Gastroesophageal sphincter (tissue), 4 donors: ENCODE measurements at regions not wholly inside any gene's neighbourhood (a gene's known extent, or its start where the extent isn't known, plus 50 kb on each side); places are given as distances from the start of the nearest gene placed in this dataset.

Experiments
- ATAC-seq: fragments of 150-250 bp; one replicate; pipeline ENCODE4 v1.9.1; 2016; ENCODE audit warnings: mild to moderate bottlenecking, moderate library complexity
- H3K27ac ChIP-seq, 4 donors: fragments of 200-600 bp; sonication (generic) in 3 of 4; 1 replicate in 3 of 4; 2 replicates in 1 of 4; pipeline ENCODE4 v1.5.1; 2016 to 2019
- H3K27me3 ChIP-seq: fragments of 200-600 bp; sonication (generic); one replicate; pipeline ENCODE4 v1.5.1; 2019
- H3K36me3 ChIP-seq, 2 donors: fragments of 200-600 bp; sonication (generic); one replicate each; pipeline ENCODE4 v1.5.1; 2019; ENCODE audit warnings: control low read depth in 1 of 2
- H3K4me1 ChIP-seq, 3 donors: fragments of 200-600 bp; sonication (generic); 1 replicate in 2 of 3; 2 replicates in 1 of 3; pipeline ENCODE4 v1.5.1; 2016 to 2019; ENCODE audit warnings: control low read depth in 2 of 3
- H3K4me3 ChIP-seq, 2 donors: fragments of 200-600 bp; sonication (generic); one replicate each; pipeline ENCODE4 v1.5.1; 2019; ENCODE audit warnings: mild to moderate bottlenecking in 1 of 2, moderate library complexity in 1 of 2
- H3K9me3 ChIP-seq, 3 donors: fragments of 200-600 bp; sonication (generic); one replicate each; pipeline ENCODE4 v1.5.1; 2017 to 2019; ENCODE audit warnings: control low read depth in 2 of 3
- CTCF ChIP-seq, 4 experiments: fragments of 200-600 bp in 2 of 4; fragments of 450-650 bp in 2 of 4; sonication (generic) in 1 of 4; IDR thresholded peaks; one replicate each; pipeline ENCODE4 v1.5.1; 2017 to 2019; ENCODE audit warnings: antibody characterized with exemption in 4 of 4, mild to moderate bottlenecking in 2 of 4, moderate library complexity in 2 of 4
- EP300 ChIP-seq: sonication (generic); formaldehyde crosslinking; IDR thresholded peaks from one replicate; pipeline ENCODE4 v1.6.1; 2017; ENCODE audit warnings: antibody characterized with exemption, mild to moderate bottlenecking
- POLR2A ChIP-seq, 2 donors: fragments of 450-650 bp; IDR thresholded peaks; one replicate each; pipeline ENCODE4 v1.6.1; 2017; ENCODE audit warnings: antibody characterized with exemption in 2 of 2, mild to moderate bottlenecking in 2 of 2, moderate library complexity in 1 of 2
- POLR2AphosphoS5 ChIP-seq: sonication (generic); formaldehyde crosslinking; IDR thresholded peaks from one replicate; pipeline ENCODE4 v1.6.1; 2017; ENCODE audit warnings: antibody characterized with exemption
- WGBS, 2 donors: methylation state at CpG; one replicate each; pipeline ENCODE4 v1.1.5; 2018; ENCODE audit warnings: low coverage in 1 of 2; 5-methylcytosine and 5-hydroxymethylcytosine counted together

GRCh38 chr6:74166849-74167248, 470.8 kb downstream of the CD109 start:
- Histone ChIP-seq H3K36me3 (no peaks in the 10 kb centered on the region), H3K27ac (no peak overlapping the region), H3K9me3 (no peaks in the 10 kb centered on the region), H3K27me3 (no peaks in the 10 kb centered on the region), H3K4me1 (peaks cover 0 to 16% (median 0%) of the 10 kb centered on the region in 3 donors), H3K4me3 (no peak overlapping the region)
- TF ChIP-seq CTCF (IDR thresholded peaks at IDR 0.05) (no peak), EP300 (no peak), POLR2AphosphoS5 (no peak), POLR2A (IDR thresholded peaks at IDR 0.05) (no peak)
- ATAC-seq, result no peak
- 21 to 40% methylated on average over 1 to 2 of the region's 2 CpGs for WGBS, 2 donors

DNA sequence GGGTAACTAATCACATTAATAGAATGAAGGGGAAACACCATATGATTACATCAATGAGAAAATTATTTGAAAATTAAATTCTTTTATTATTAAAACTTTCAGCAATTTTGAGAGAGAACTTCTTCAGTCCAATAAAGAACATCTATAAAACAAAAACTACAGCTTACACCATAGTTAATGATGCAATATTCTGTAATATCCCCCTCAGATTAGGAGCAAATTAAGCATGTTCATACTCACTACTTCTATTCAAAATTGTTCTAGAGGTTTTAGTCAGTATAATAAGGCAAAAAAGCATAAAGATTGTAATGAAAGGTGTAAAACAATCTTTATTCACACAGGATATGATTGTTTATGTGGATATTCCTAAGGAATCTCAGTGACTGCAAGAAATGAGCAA, 465.4 kb downstream of the CD109 start:
- no peak for ATAC-seq
- Histone ChIP-seq H3K36me3 (no peaks in the 10 kb centered on the region), H3K27ac (no peak overlapping the region), H3K4me3 (no peak overlapping the region), H3K4me1 (no peaks in the 10 kb centered on the region), H3K9me3 (no peaks in the 10 kb centered on the region), H3K27me3 (no peaks in the 10 kb centered on the region)
- TF ChIP-seq POLR2A (IDR thresholded peaks at IDR 0.05), result no peak
- TF ChIP-seq POLR2AphosphoS5, result no peak
- no peak for TF ChIP-seq CTCF (IDR thresholded peaks at IDR 0.05)
- no peak for TF ChIP-seq EP300

- ATAC-seq, result no peak
These were observed 456.2 kb downstream of the CD109 start for GRCh38 chr6:74152096-74152675.

GRCh38 chr6:74145931-74146330, 449.9 kb downstream of the CD109 start:
- no peak overlapping the region for H3K27ac ChIP-seq
- no peaks in the 10 kb centered on the region for H3K9me3 ChIP-seq
- no peak for TF ChIP-seq EP300
- no peak for TF ChIP-seq POLR2A (IDR thresholded peaks at IDR 0.05)
- no peak for TF ChIP-seq CTCF (IDR thresholded peaks at IDR 0.05)
- no peak for TF ChIP-seq POLR2AphosphoS5
- H3K4me3 ChIP-seq, result no peak overlapping the region
- no peak for ATAC-seq
- no peaks in the 10 kb centered on the region for H3K36me3 ChIP-seq
- no peaks in the 10 kb centered on the region for H3K4me1 ChIP-seq
- H3K27me3 ChIP-seq, result no peaks in the 10 kb centered on the region

More at GRCh38 chr6:74152096-74152675, 456.2 kb downstream of the CD109 start:
- Histone ChIP-seq H3K27me3 (no peaks in the 10 kb centered on the region), H3K27ac (no peak overlapping the region), H3K36me3 (no peaks in the 10 kb centered on the region), H3K4me1 (no peaks in the 10 kb centered on the region), H3K9me3 (no peaks in the 10 kb centered on the region), H3K4me3 (no peak overlapping the region)
- TF ChIP-seq EP300 (no peak), POLR2AphosphoS5 (no peak), POLR2A (IDR thresholded peaks at IDR 0.05) (no peak), CTCF (IDR thresholded peaks at IDR 0.05) (no peak)
- 61 to 70% methylated on average over 3 of the region's 3 CpGs for WGBS, 2 donors

- Histone ChIP-seq H3K27me3 (no peaks in the 10 kb centered on the region), H3K27ac (no peak overlapping the region), H3K9me3 (peaks cover 0 to 5% (median 0%) of the 10 kb centered on the region in 3 donors), H3K4me1 (no peaks in the 10 kb centered on the region), H3K4me3 (no peak overlapping the region), H3K36me3 (no peaks in the 10 kb centered on the region)
- 27 to 31% methylated on average over 2 of the region's 2 CpGs for WGBS, 2 donors
- peak; percentile 22 for ATAC-seq
- TF ChIP-seq POLR2AphosphoS5 (no peak), CTCF (IDR thresholded peaks at IDR 0.05) (no peak), EP300 (no peak), POLR2A (IDR thresholded peaks at IDR 0.05) (no peak)
These were observed 441.9 kb downstream of the CD109 start for GRCh38 chr6:74137911-74138310.
